Esophagus muscularis mucosa (tissue), 3 donors: ENCODE measurements at regions not wholly inside any gene's neighbourhood (a gene's known extent, or its start where the extent isn't known, plus 50 kb on each side); places are given as distances from the start of the nearest gene placed in this dataset.

Experiments
- POLR2AphosphoS5 ChIP-seq, 2 donors: sonication (generic); formaldehyde crosslinking; IDR thresholded peaks; one replicate each; pipeline ENCODE4 v1.6.1; 2017; ENCODE audit warnings: antibody characterized with exemption in 2 of 2
- TF ChIP-seq, protein P1 (sequence below), 3 experiments: fragments of 200-600 bp in 2 of 3; fragments of 450-650 bp in 1 of 3; sonication (generic) in 2 of 3; IDR thresholded peaks; one replicate each; pipeline ENCODE4 v1.5.1; 2017 to 2019; ENCODE audit warnings: antibody characterized with exemption in 3 of 3, mild to moderate bottlenecking in 2 of 3, moderate library complexity in 1 of 3

DNA sequence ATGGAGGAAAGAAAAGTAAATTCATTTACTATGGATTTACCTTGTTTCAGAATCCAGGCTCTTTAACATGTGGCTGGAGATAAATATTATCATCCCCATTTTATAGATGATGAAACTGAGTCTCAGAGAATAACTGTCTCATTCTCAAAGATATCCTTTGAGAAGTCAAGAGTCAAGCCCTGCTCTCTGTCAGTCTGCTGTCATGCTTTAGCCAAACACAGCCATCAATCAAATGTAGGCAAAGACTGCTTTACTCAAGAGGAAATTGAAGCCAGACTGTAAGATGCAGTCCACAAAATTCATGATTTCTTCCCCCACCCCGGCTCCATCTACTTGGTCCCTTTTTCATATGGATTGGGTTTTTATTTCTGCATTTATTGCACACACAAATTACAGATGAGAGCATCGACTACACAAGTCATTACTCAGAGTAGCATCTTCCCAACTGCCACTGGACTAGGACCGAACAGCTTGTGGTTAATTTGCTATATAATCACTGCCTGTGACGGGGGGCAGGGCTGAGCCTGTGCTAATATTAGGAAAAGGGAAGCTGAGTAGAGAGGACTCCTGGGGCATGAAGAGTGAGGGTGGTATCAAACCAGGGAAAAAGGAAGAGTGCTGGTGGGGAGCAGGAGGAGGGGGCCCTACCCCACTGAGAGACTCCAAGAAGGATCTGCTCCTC is 102.7 kb upstream of the TOP1 start:
- TF ChIP-seq, protein P1, sequence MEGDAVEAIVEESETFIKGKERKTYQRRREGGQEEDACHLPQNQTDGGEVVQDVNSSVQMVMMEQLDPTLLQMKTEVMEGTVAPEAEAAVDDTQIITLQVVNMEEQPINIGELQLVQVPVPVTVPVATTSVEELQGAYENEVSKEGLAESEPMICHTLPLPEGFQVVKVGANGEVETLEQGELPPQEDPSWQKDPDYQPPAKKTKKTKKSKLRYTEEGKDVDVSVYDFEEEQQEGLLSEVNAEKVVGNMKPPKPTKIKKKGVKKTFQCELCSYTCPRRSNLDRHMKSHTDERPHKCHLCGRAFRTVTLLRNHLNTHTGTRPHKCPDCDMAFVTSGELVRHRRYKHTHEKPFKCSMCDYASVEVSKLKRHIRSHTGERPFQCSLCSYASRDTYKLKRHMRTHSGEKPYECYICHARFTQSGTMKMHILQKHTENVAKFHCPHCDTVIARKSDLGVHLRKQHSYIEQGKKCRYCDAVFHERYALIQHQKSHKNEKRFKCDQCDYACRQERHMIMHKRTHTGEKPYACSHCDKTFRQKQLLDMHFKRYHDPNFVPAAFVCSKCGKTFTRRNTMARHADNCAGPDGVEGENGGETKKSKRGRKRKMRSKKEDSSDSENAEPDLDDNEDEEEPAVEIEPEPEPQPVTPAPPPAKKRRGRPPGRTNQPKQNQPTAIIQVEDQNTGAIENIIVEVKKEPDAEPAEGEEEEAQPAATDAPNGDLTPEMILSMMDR (IDR thresholded peaks at IDR 0.05), result no peak
- TF ChIP-seq POLR2AphosphoS5 (IDR thresholded peaks at IDR 0.05), result no peak
